RPMI7951 (cell line): ENCODE measurements at regions not wholly inside any gene's neighbourhood (a gene's known extent, or its start where the extent isn't known, plus 50 kb on each side); places are given as distances from the start of the nearest gene placed in this dataset.
"Not testable (repeated sequence)": the region's sequence is repeated elsewhere in the genome, so short reads cannot be mapped to it uniquely, and the experiment has no call there.

Experiments used
- DNase-seq: peaks from one replicate; pipeline ENCODE4 v3.0.0-alpha.2; 2012; ENCODE audit warnings: low read depth

- DNase-seq: no peak
Measured at GRCh38 chr11:116375221-116375620, 397.6 kb downstream of the BUD13 start.

GRCh38 chr11:116374085-116374484 lies 398.7 kb downstream of the BUD13 start:
- no peak for DNase-seq

- DNase-seq: no peak
Measured at GRCh38 chr11:116373104-116373944, 399.5 kb downstream of the BUD13 start.

- DNase-seq: no peak
Measured at GRCh38 chr11:116371146-116371545, 401.6 kb downstream of the BUD13 start.

- DNase-seq: no peak
Measured at GRCh38 chr11:116368784-116369183, 404.0 kb downstream of the BUD13 start.

- no peak for DNase-seq
Measured at GRCh38 chr11:116366980-116367645, 405.7 kb downstream of the BUD13 start.

GRCh38 chr11:116366451-116366850 lies 406.3 kb downstream of the BUD13 start:
- no peak for DNase-seq

- DNase-seq: not testable (repeated sequence)
Measured at GRCh38 chr11:116364925-116365324, 407.9 kb downstream of the BUD13 start.

- no peak for DNase-seq
Measured at GRCh38 chr11:116364348-116364747, 408.4 kb downstream of the BUD13 start.

- DNase-seq: no peak
Measured at GRCh38 chr11:116360221-116360941, 412.4 kb downstream of the BUD13 start.

GRCh38 chr11:116357784-116358544 lies 414.8 kb downstream of the BUD13 start:
- DNase-seq: no peak

GRCh38 chr11:116356451-116356850 lies 416.3 kb downstream of the BUD13 start:
- DNase-seq: no peak

GRCh38 chr11:116355104-116355503 lies 417.7 kb downstream of the BUD13 start:
- no peak for DNase-seq

GRCh38 chr11:116353589-116353988 lies 419.2 kb downstream of the BUD13 start:
- DNase-seq: no peak

GRCh38 chr11:116352881-116353280 lies 419.9 kb downstream of the BUD13 start:
- DNase-seq: no peak

- DNase-seq: no peak
Measured at GRCh38 chr11:116348226-116348625, 424.6 kb downstream of the BUD13 start.

GRCh38 chr11:116345575-116345974 lies 427.2 kb downstream of the BUD13 start:
- DNase-seq: no peak

- no peak for DNase-seq
Measured at GRCh38 chr11:116344601-116345000, 428.2 kb downstream of the BUD13 start.

GRCh38 chr11:116343270-116343669 lies 429.5 kb downstream of the BUD13 start:
- DNase-seq: no peak

GRCh38 chr11:116342148-116342547 lies 430.6 kb downstream of the BUD13 start:
- no peak for DNase-seq

- DNase-seq: no peak
Measured at GRCh38 chr11:116339306-116340098, 433.3 kb downstream of the BUD13 start.
